GM10248 (cell line): ENCODE measurements at regions not wholly inside any gene's neighbourhood (a gene's known extent, or its start where the extent isn't known, plus 50 kb on each side); places are given as distances from the start of the nearest gene placed in this dataset.
A peak's percentile ranks its signal among the peaks of the same experiment; 100 is the strongest.

Experiments used
- CTCF ChIA-PET: fragments of 300-600 bp; sonication (Branson Sonifier 250); formaldehyde crosslinking; extraction: SDS; loops from one replicate; lab custom pipeline; 2021; ENCODE audit warnings: antibody characterized with exemption; lab: Yijun Ruan, JAX
- POLR2A ChIA-PET: fragments of 350-650 bp; sonication (Branson Sonifier 250); formaldehyde crosslinking; extraction: SDS; loops from one replicate; lab custom pipeline; 2020; ENCODE audit warnings: antibody characterized with exemption; lab: Yijun Ruan, JAX
- DNase-seq: peaks from one replicate; pipeline ENCODE4 v3.0.0; 2012; ENCODE audit errors: extremely low spot score
- TF ChIP-seq, protein P1 (sequence below): IDR thresholded peaks from 2 replicates; pipeline ENCODE4 v1.5.1; 2012; ENCODE audit warnings: mild to moderate bottlenecking, low read depth; ENCODE audit errors: extremely low read depth, missing control alignments, control extremely low read depth

DNA sequence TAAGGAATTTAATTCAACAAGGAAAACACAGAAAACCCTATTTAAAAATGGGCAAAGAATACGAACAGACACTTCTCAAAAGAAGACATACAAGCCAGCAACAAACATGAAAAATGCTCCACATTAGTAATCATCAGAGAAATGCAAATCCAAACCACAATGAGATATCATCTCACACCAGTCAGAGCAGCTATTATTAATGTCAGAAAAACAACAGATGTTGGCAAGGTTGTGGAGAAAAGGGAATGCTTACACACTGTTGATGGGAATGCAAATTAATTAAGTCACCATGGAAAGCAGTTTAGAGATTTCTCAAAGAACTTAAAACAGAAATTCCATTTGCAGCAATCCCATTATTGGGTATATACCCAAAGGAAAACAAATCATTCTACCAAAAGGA is 55.2 kb downstream of the GCC1 start:
- CTCF ChIA-PET = no interaction called here
- POLR2A ChIA-PET = no interaction called here

DNA sequence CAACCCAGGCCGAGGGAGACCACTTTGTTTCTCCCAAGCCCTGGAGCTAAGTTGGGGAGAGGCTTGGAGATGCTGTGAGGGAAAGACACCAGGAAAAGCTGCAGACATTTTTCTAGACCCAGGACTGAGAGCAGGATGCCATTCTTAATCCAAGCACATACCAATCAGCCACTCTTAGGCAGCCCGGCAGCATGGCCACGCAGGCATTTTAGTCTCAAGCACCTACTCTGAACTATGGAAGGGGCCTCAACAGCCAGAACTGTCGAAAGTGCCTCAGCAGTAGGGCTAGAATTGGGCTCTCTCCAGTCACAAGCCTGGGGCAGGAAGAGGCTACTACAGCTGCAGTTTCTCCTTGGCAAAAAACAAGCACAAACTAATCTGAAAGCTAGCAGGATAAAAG is 57.8 kb downstream of the GCC1 start:
- TF ChIP-seq, protein P1, sequence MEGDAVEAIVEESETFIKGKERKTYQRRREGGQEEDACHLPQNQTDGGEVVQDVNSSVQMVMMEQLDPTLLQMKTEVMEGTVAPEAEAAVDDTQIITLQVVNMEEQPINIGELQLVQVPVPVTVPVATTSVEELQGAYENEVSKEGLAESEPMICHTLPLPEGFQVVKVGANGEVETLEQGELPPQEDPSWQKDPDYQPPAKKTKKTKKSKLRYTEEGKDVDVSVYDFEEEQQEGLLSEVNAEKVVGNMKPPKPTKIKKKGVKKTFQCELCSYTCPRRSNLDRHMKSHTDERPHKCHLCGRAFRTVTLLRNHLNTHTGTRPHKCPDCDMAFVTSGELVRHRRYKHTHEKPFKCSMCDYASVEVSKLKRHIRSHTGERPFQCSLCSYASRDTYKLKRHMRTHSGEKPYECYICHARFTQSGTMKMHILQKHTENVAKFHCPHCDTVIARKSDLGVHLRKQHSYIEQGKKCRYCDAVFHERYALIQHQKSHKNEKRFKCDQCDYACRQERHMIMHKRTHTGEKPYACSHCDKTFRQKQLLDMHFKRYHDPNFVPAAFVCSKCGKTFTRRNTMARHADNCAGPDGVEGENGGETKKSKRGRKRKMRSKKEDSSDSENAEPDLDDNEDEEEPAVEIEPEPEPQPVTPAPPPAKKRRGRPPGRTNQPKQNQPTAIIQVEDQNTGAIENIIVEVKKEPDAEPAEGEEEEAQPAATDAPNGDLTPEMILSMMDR = no peak
- DNase-seq = no peak
- POLR2A ChIA-PET = no interaction called here
- CTCF ChIA-PET = no interaction called here

More for the DNA sequence above, 55.2 kb downstream of the GCC1 start:
- no peak for DNase-seq
- TF ChIP-seq, protein P1 = no peak

DNA sequence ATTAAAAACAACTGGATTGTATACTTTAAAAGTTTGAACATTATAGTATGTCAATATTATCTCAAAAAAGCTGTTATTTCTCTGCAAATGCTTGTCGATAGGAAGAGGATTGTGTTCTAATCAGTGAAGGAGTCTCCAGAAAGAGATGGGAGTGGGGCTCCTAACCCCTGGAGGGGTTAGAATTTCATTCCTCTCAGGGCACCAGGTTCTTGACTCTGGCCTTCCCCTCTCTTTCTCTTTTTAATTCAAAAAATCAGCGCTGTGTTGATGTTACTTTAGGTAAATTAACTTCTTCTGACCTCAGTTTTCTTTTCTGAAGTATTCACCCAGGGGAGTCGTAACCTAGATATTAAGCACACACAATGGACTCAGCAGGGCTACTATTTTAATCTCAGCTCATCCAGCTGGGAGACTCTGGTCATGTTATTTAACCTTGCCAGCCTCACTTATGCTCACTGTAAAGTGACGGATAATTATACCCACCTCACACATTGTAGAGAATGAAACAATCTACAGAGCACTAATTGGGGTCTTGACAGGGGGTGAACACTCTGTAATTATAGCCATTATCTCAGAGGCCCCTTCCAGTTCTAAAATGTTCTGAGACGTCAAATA is 59.4 kb downstream of the GCC1 start:
- POLR2A ChIA-PET = no interaction called here
- CTCF ChIA-PET = interaction anchor here (0.8 to 1.2 kb wide), 3 partner anchors 17 to 684 kb away, joined by 3 read pairs; no protein-coding TSS in a partner anchor
- TF ChIP-seq, protein P1 = no peak
- DNase-seq = no peak

DNA sequence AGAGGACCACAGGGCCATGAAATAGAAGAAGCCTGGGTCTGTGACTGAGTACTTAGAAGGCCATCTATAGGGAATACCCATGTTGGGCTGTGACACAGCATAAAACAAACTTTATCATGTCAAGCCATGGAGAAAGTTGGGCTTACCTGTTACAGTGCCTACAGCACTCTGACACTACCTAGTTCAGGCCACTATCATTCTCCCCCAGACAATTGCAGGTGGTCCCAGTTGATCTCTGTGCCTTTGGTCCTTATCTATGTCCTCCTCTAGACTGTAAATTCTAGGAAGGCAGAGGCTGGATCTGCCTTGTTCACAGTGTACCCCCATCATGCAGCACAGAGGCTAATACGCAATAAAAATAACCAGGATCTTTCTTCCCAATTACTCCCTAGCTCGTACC is 69.1 kb downstream of the GCC1 start:
- DNase-seq = no peak
- TF ChIP-seq, protein P1 = no peak
- ChIA-PET CTCF (interaction anchor here (0.7 kb wide), 1 partner anchor 713 kb away, joined by 3 read pairs; no protein-coding TSS in a partner anchor), POLR2A (no interaction called here)

DNA sequence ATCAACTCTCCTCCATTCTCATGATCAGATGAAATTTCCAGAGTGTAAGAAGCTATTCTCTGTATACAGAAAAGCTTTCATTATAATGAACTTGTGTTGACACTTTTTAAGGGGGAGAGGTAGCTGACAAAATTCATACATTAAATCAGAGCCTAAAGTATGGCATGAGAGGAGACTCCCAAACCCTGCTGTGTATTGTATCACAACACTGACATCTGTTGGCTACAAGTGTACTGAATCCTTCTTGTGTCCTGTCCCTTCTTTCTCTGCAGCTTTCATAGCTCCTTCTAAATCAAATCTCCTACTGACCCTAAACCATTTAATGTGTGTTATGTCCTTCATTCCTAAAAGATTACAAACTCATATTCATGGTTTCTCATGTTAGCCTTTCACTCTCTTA is 70.9 kb downstream of the GCC1 start:
- DNase-seq = peak; percentile 32
- ChIA-PET POLR2A (no interaction called here), CTCF (interaction anchor here (0.6 to 1.4 kb wide), 6 partner anchors 9 to 167 kb away, joined by 3 to 5 read pairs (median 4); no protein-coding TSS in a partner anchor)
- TF ChIP-seq, protein P1 = peak; percentile 36

DNA sequence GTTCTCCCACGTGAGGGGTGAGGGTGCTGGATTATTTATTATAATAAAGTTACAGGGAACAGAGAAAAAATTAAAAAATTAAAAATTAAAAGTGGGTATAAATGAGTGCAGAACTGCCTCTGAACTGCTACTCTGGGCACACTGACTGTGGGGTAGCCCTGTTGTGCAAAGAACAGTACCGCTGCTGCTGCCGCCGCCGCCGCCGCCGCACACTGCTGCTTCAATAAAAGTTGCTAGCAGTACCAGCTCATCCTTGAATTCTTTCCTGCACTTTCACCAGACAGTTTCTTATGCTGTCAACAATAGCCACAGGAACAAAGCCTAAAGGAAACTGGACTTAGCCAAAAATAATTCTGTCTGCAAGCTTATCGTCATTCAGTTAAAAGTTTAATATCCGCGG is 72.1 kb downstream of the GCC1 start:
- TF ChIP-seq, protein P1 = no peak
- POLR2A ChIA-PET = no interaction called here
- CTCF ChIA-PET = no interaction called here
- DNase-seq = no peak
